ENCODE measurements at regions not wholly inside any gene's neighbourhood (a gene's known extent, or its start where the extent isn't known, plus 50 kb on each side); places are given as distances from the start of the nearest gene placed in this dataset.

- DNase-seq (ENCODE audit: low read depth), result no peak
- TF ChIP-seq CTCF (IDR thresholded peaks at IDR 0.05; ENCODE audit: control insufficient read depth, insufficient read depth, low read depth, low read length, missing control alignments), result no peak
- no peak overlapping the region for H3K4me3 ChIP-seq (ENCODE audit: control insufficient read depth, low read depth, low read length)
Measured at GRCh38 chr12:41930866-41931437, 213.7 kb downstream of the GXYLT1 start.

GRCh38 chr12:41924111-41924510 is 220.6 kb downstream of the GXYLT1 start:
- no peak overlapping the region for H3K4me3 ChIP-seq (ENCODE audit: control insufficient read depth, low read depth, low read length)
- TF ChIP-seq CTCF (IDR thresholded peaks at IDR 0.05; ENCODE audit: control insufficient read depth, insufficient read depth, low read depth, low read length, missing control alignments), result no peak
- no peak for DNase-seq (ENCODE audit: low read depth)

GRCh38 chr12:41923351-41923750 is 221.3 kb downstream of the GXYLT1 start:
- no peak for DNase-seq (ENCODE audit: low read depth)
- no peak for TF ChIP-seq CTCF (IDR thresholded peaks at IDR 0.05; ENCODE audit: control insufficient read depth, insufficient read depth, low read depth, low read length, missing control alignments)
- H3K4me3 ChIP-seq (ENCODE audit: control insufficient read depth, low read depth, low read length), result no peak overlapping the region

- no peak for TF ChIP-seq CTCF (IDR thresholded peaks at IDR 0.05; ENCODE audit: control insufficient read depth, insufficient read depth, low read depth, low read length, missing control alignments)
- H3K4me3 ChIP-seq (ENCODE audit: control insufficient read depth, low read depth, low read length), result no peak overlapping the region
- no peak for DNase-seq (ENCODE audit: low read depth)
Measured at GRCh38 chr12:41920355-41920754, 224.3 kb downstream of the GXYLT1 start.

- H3K4me3 ChIP-seq (ENCODE audit: control insufficient read depth, low read depth, low read length), result no peak overlapping the region
- TF ChIP-seq CTCF (IDR thresholded peaks at IDR 0.05; ENCODE audit: control insufficient read depth, insufficient read depth, low read depth, low read length, missing control alignments), result no peak
- DNase-seq (ENCODE audit: low read depth), result no peak
Measured at GRCh38 chr12:41919526-41920261, 225.0 kb downstream of the GXYLT1 start.

GRCh38 chr12:41919048-41919447 is 225.6 kb downstream of the GXYLT1 start:
- DNase-seq (ENCODE audit: low read depth), result no peak
- no peak overlapping the region for H3K4me3 ChIP-seq (ENCODE audit: control insufficient read depth, low read depth, low read length)
- TF ChIP-seq CTCF (IDR thresholded peaks at IDR 0.05; ENCODE audit: control insufficient read depth, insufficient read depth, low read depth, low read length, missing control alignments), result no peak
